B cell (primary cell): ENCODE measurements at regions not wholly inside any gene's neighbourhood (a gene's known extent, or its start where the extent isn't known, plus 50 kb on each side); places are given as distances from the start of the nearest gene placed in this dataset.

ENCODE experiments used
- ATAC-seq: fragments of 200-7000 bp; cut with Tn5 transposase; one replicate; pipeline ENCODE4 v1.10.0; 2021; ENCODE audit warnings: low read depth, mild to moderate bottlenecking, moderate number of reproducible peaks, moderate library complexity
- CTCF ChIA-PET: fragments of 350-600 bp; sonication (Branson Sonifier 250); formaldehyde crosslinking; loops from one replicate; lab custom pipeline; 2021; ENCODE audit warnings: antibody characterized with exemption, inconsistent platforms; lab: Charles Lee
- POLR2A ChIA-PET: fragments of 350-600 bp; sonication (Branson Sonifier 250); formaldehyde crosslinking; loops from one replicate; lab custom pipeline; 2021; ENCODE audit warnings: antibody characterized with exemption; lab: Charles Lee
- DNase-seq: peaks from one replicate; pipeline ENCODE4 v3.0.0; 2013
- H2AFZ ChIP-seq: 2 replicates; pipeline ENCODE4 v1.6.1; 2012; ENCODE audit warnings: mild to moderate bottlenecking, low read depth, low read length; ENCODE audit not compliant: insufficient read depth, poor library complexity, severe bottlenecking
- H3K27ac ChIP-seq, 2 donors: 1 replicate in 1 of 2; 2 replicates in 1 of 2; pipeline ENCODE4 v1.5.1; 2012 to 2013; ENCODE audit warnings: low read length in 2 of 2, mild to moderate bottlenecking in 2 of 2, moderate library complexity in 1 of 2
- H3K27me3 ChIP-seq, 4 experiments: fragments of 200-600 bp in 1 of 4; sonication (generic) in 1 of 4; replicated peaks in 1 of 4; 1 replicate in 2 of 4; 2 replicates in 2 of 4; pipeline versions ENCODE4 v1.6.1 to v1.7.0; 2013 to 2016; ENCODE audit warnings: low read length in 3 of 4, mild to moderate bottlenecking in 2 of 4, mixed read lengths in 1 of 4, moderate library complexity in 1 of 4; ENCODE audit not compliant: insufficient read depth in 4 of 4, control insufficient read depth in 3 of 4; ENCODE audit errors: control extremely low read depth in 1 of 4
- H3K36me3 ChIP-seq, 2 experiments: replicated peaks in 1 of 2; 1 replicate in 1 of 2; 2 replicates in 1 of 2; pipeline versions ENCODE4 v1.6.1 to v1.7.1; 2013; ENCODE audit warnings: low read length in 1 of 2; ENCODE audit not compliant: insufficient read depth in 2 of 2, control insufficient read depth in 1 of 2; ENCODE audit errors: control extremely low read depth in 1 of 2, extremely low read depth in 1 of 2
- H3K4me1 ChIP-seq, 2 donors: fragments of 200-600 bp in 1 of 2; sonication (generic) in 1 of 2; 1 replicate in 1 of 2; 2 replicates in 1 of 2; pipeline versions ENCODE4 v1.5.1 to v1.6.1; 2013 to 2017; ENCODE audit warnings: low read length in 2 of 2; ENCODE audit not compliant: control insufficient read depth in 2 of 2, insufficient read depth in 2 of 2
- H3K4me2 ChIP-seq: replicated peaks from 2 replicates; pipeline ENCODE3; 2012; ENCODE audit warnings: mild to moderate bottlenecking, low read depth, low read length; ENCODE audit not compliant: poor library complexity, severe bottlenecking
- H3K4me3 ChIP-seq, 5 experiments: fragments of 200-600 bp in 1 of 5; sonication (generic) in 1 of 5; 1 replicate in 3 of 5; 2 replicates in 2 of 5; pipeline versions ENCODE4 v1.5.1 to v1.7.0; 2011 to 2016; ENCODE audit warnings: low read length in 4 of 5, mild to moderate bottlenecking in 4 of 5, low read depth in 2 of 5, control low read depth in 1 of 5, moderate library complexity in 1 of 5; ENCODE audit not compliant: insufficient read depth in 1 of 5; ENCODE audit errors: control extremely low read depth in 1 of 5, extremely low read depth in 1 of 5
- H3K79me2 ChIP-seq: fragments of 200-600 bp; sonication (generic); one replicate; pipeline ENCODE4 v1.6.0; 2016; ENCODE audit warnings: low read length; ENCODE audit not compliant: control insufficient read depth, insufficient read depth
- H3K9ac ChIP-seq: fragments of 200-600 bp; sonication (generic); 2 replicates; pipeline ENCODE4 v1.6.1; 2017; ENCODE audit warnings: mild to moderate bottlenecking, low read length, moderate library complexity
- H3K9me3 ChIP-seq, 3 donors: one replicate each; pipeline versions ENCODE4 v1.6.1 to v1.7.1; 2013; ENCODE audit warnings: low read length in 2 of 3; ENCODE audit not compliant: control insufficient read depth in 2 of 3, insufficient read depth in 1 of 3; ENCODE audit errors: control extremely low read depth in 1 of 3
- H4K20me1 ChIP-seq: 2 replicates; pipeline ENCODE4 v1.6.0; 2012; ENCODE audit warnings: mild to moderate bottlenecking, low read length; ENCODE audit not compliant: insufficient read depth, control insufficient read depth, poor library complexity, severe bottlenecking
- H3K27ac Mint-ChIP-seq: one replicate; pipeline ENCODE4 v1.8.0; 2021; ENCODE audit warnings: mixed read lengths
- H3K27me3 Mint-ChIP-seq: one replicate; pipeline ENCODE4 v1.8.0; 2021; ENCODE audit warnings: mixed read lengths
- H3K4me1 Mint-ChIP-seq: one replicate; pipeline ENCODE4 v1.8.0; 2021; ENCODE audit warnings: mixed read lengths
- H3K4me3 Mint-ChIP-seq: one replicate; pipeline ENCODE4 v1.8.0; 2021; ENCODE audit warnings: mixed read lengths
- H3K9me3 Mint-ChIP-seq: one replicate; pipeline ENCODE4 v1.8.0; 2022; ENCODE audit warnings: mixed read lengths; ENCODE audit not compliant: insufficient read depth
- EZH2 ChIP-seq: IDR thresholded peaks from 2 replicates; pipeline ENCODE4 v1.6.1; 2012; ENCODE audit warnings: borderline replicate concordance, low read depth, mild to moderate bottlenecking, moderate library complexity, low read length; ENCODE audit not compliant: insufficient read depth, poor library complexity, severe bottlenecking
- WGBS: methylation state at CpG from one replicate; pipeline ENCODE4 v1.1.5; 2013; ENCODE audit warnings: missing lambda C conversion rate; ENCODE audit not compliant: insufficient coverage; 5-methylcytosine and 5-hydroxymethylcytosine counted together
- intact Hi-C: fragments of 100-400 bp; cut with micrococcal nuclease; formaldehyde crosslinking; loops from one replicate; pipeline ENCODE4 v1.10.0; 2022
- TF ChIP-seq, protein P1 (sequence below): fragments of 200-600 bp; IDR thresholded peaks from one replicate; pipeline ENCODE4 v1.8.0; 2022; ENCODE audit warnings: antibody characterized with exemption, mild to moderate bottlenecking

DNA sequence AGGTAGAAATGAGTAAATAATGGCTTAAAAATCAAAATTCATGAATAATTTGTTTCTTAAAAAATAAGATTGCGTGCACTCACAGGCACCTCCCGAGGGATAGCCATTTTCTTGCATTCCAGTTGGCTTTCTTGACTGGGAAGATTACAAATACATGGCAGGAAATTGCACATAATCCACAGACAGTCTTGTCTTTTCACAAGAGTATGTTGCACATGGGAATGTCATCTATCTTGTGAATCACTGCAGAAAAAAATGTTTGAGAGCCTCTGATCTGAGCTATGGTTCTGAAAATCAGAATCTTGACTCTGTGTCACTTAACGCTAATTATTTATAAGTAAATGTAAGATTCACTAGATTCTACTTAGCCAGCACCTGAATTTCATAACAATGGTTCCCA is 74.1 kb upstream of the PRKG1 start:
- Histone ChIP-seq H3K36me3 (no peaks in the 10 kb centered on the region), H3K79me2 (no peaks in the 10 kb centered on the region), H3K9me3 (no peaks in the 10 kb centered on the region), H3K27me3 (peaks cover 0 to 12% (median 0%) of the 10 kb centered on the region in 4 experiments), H4K20me1 (no peaks in the 10 kb centered on the region), H3K27ac (no peak overlapping the region), H3K4me3 (no peak overlapping the region), H3K4me2 (no peak overlapping the region), H2AFZ (no peak overlapping the region), H3K9ac (no peak overlapping the region), H3K4me1 (no peaks in the 10 kb centered on the region)
- Mint-ChIP-seq H3K4me1 (no peaks in the 10 kb centered on the region), H3K9me3 (no peaks in the 10 kb centered on the region), H3K27me3 (peaks cover 23% of the 10 kb centered on the region), H3K27ac (no peak overlapping the region), H3K4me3 (no peak overlapping the region)
- intact Hi-C loops: loop anchor here (2.0 to 5.0 kb wide), 2 partner anchors 1217 to 1487 kb away; no protein-coding TSS in a partner anchor
- DNase-seq: no peak
- ChIA-PET CTCF (interaction anchor here (1.3 kb wide), 1 partner anchor 1219 kb away, joined by 3 read pairs; no protein-coding TSS in a partner anchor), POLR2A (no interaction called here)
- TF ChIP-seq, protein P1, sequence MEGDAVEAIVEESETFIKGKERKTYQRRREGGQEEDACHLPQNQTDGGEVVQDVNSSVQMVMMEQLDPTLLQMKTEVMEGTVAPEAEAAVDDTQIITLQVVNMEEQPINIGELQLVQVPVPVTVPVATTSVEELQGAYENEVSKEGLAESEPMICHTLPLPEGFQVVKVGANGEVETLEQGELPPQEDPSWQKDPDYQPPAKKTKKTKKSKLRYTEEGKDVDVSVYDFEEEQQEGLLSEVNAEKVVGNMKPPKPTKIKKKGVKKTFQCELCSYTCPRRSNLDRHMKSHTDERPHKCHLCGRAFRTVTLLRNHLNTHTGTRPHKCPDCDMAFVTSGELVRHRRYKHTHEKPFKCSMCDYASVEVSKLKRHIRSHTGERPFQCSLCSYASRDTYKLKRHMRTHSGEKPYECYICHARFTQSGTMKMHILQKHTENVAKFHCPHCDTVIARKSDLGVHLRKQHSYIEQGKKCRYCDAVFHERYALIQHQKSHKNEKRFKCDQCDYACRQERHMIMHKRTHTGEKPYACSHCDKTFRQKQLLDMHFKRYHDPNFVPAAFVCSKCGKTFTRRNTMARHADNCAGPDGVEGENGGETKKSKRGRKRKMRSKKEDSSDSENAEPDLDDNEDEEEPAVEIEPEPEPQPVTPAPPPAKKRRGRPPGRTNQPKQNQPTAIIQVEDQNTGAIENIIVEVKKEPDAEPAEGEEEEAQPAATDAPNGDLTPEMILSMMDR: no peak
- no peak for TF ChIP-seq EZH2
- no peak for ATAC-seq
- 80% methylated on average over 1 of the region's 3 CpGs for WGBS

DNA sequence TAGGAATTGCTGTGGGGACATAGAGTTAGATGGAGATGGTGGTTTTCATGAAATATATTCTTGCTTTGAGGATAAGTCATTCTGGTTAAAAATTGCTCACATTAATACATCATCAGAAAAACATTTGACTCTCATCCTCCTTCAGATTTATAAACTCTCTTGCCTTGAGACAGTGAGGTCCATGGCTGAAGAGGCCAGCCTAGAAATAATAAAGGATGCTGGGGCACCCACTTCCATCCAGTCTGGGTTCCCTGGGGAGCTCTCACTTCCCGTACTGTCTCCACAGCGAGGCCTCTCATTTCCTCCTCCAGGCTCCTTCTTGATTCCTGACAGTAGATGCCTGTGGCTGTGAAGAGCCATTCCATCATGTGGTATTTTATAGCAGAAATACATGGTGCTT is 73.3 kb upstream of the PRKG1 start:
- Histone ChIP-seq H3K4me1 (no peaks in the 10 kb centered on the region), H3K27me3 (peaks cover 0 to 12% (median 0%) of the 10 kb centered on the region in 4 experiments), H3K27ac (no peak overlapping the region), H2AFZ (no peak overlapping the region), H3K79me2 (no peaks in the 10 kb centered on the region), H3K4me3 (no peak overlapping the region), H3K9me3 (no peaks in the 10 kb centered on the region), H3K9ac (no peak overlapping the region), H3K36me3 (no peaks in the 10 kb centered on the region), H4K20me1 (no peaks in the 10 kb centered on the region), H3K4me2 (no peak overlapping the region)
- Mint-ChIP-seq H3K4me1 (no peaks in the 10 kb centered on the region), H3K9me3 (no peaks in the 10 kb centered on the region), H3K27ac (no peak overlapping the region), H3K27me3 (peaks cover 22% of the 10 kb centered on the region), H3K4me3 (no peak overlapping the region)
- WGBS: no CpG with 5 or more reads among the region's 2 CpGs
- ChIA-PET CTCF (interaction anchor here (1.3 kb wide), 2 partner anchors 961 to 1218 kb away, joined by 3 to 4 read pairs; no protein-coding TSS in a partner anchor), POLR2A (no interaction called here)
- intact Hi-C loops: loop anchor here (2.0 to 5.0 kb wide), 2 partner anchors 1216 to 1486 kb away; no protein-coding TSS in a partner anchor
- ATAC-seq (no peak), DNase-seq (no peak)
- TF ChIP-seq, protein P1: no peak
- TF ChIP-seq EZH2: no peak
